Stimulated activated CD4-positive, alpha-beta T cell treated with anti-CD3 and anti-CD28 coated beads, Interleukin-15, amount 100 ng/mL, for 24 hours (primary cell): ENCODE measurements at regions not wholly inside any gene's neighbourhood (a gene's known extent, or its start where the extent isn't known, plus 50 kb on each side); places are given as distances from the start of the nearest gene placed in this dataset.

Source experiments
- DNase-seq: peaks from one replicate; pipeline ENCODE4 v3.0.0-alpha.2; 2020

GRCh38 chr18:28652654-28653053 is 475.7 kb upstream of the CDH2 start:
- no peak for DNase-seq

GRCh38 chr18:28651298-28651697 is 474.4 kb upstream of the CDH2 start:
- DNase-seq = no peak

GRCh38 chr18:28650860-28651259 is 473.9 kb upstream of the CDH2 start:
- DNase-seq = no peak

- DNase-seq = no peak
Observed at GRCh38 chr18:28647961-28648360, 471.0 kb upstream of the CDH2 start.

GRCh38 chr18:28637897-28638296 is 461.0 kb upstream of the CDH2 start:
- DNase-seq = no peak

- no peak for DNase-seq
Observed at GRCh38 chr18:28635530-28635929, 458.6 kb upstream of the CDH2 start.

GRCh38 chr18:28626756-28627155 is 449.8 kb upstream of the CDH2 start:
- no peak for DNase-seq

GRCh38 chr18:28607991-28608390 is 431.1 kb upstream of the CDH2 start:
- no peak for DNase-seq

GRCh38 chr18:28606686-28607085 is 429.8 kb upstream of the CDH2 start:
- no peak for DNase-seq

GRCh38 chr18:28602391-28602790 is 425.5 kb upstream of the CDH2 start:
- DNase-seq = no peak

GRCh38 chr18:28594034-28594433 is 417.1 kb upstream of the CDH2 start:
- no peak for DNase-seq

- DNase-seq = no peak
Observed at GRCh38 chr18:28588884-28589549, 412.1 kb upstream of the CDH2 start.

GRCh38 chr18:28584731-28585130 is 407.8 kb upstream of the CDH2 start:
- DNase-seq = no peak

GRCh38 chr18:28582724-28583123 is 405.8 kb upstream of the CDH2 start:
- no peak for DNase-seq

- no peak for DNase-seq
Observed at GRCh38 chr18:28581521-28582071, 404.7 kb upstream of the CDH2 start.

- DNase-seq = no peak
Observed at GRCh38 chr18:28576941-28577340, 400.0 kb upstream of the CDH2 start.

GRCh38 chr18:28575123-28575522 is 398.2 kb upstream of the CDH2 start:
- no peak for DNase-seq

GRCh38 chr18:28574175-28574574 is 397.2 kb upstream of the CDH2 start:
- no peak for DNase-seq

- no peak for DNase-seq
Observed at GRCh38 chr18:28571929-28572328, 395.0 kb upstream of the CDH2 start.

- no peak for DNase-seq
Observed at GRCh38 chr18:28560331-28560730, 383.4 kb upstream of the CDH2 start.

- no peak for DNase-seq
Observed at GRCh38 chr18:28559511-28559910, 382.6 kb upstream of the CDH2 start.

- no peak for DNase-seq
Observed at GRCh38 chr18:28541934-28542333, 365.0 kb upstream of the CDH2 start.

GRCh38 chr18:28541276-28541930 is 364.5 kb upstream of the CDH2 start:
- DNase-seq = no peak

GRCh38 chr18:28529644-28530043 is 352.7 kb upstream of the CDH2 start:
- DNase-seq = no peak

- no peak for DNase-seq
Observed at GRCh38 chr18:28526196-28526595, 349.3 kb upstream of the CDH2 start.
